Left ventricle myocardium inferior (tissue), 1 donor: ENCODE measurements at regions not wholly inside any gene's neighbourhood (a gene's known extent, or its start where the extent isn't known, plus 50 kb on each side); places are given as distances from the start of the nearest gene placed in this dataset.

Experiments used
- DNase-seq: peaks from one replicate; pipeline ENCODE4 v3.0.0-alpha.2; 2020
- H3K27ac ChIP-seq: fragments of 200-600 bp; replicated peaks from 2 replicates; pipeline ENCODE4 v1.8.0; 2021
- H3K27me3 ChIP-seq: fragments of 200-600 bp; 2 replicates; pipeline ENCODE4 v1.8.0; 2021; ENCODE audit warnings: low read depth
- H3K36me3 ChIP-seq: fragments of 200-600 bp; 2 replicates; pipeline ENCODE4 v1.8.0; 2021
- H3K4me1 ChIP-seq: fragments of 200-600 bp; 2 replicates; pipeline ENCODE4 v1.8.0; 2021
- H3K4me3 ChIP-seq: fragments of 200-600 bp; 2 replicates; pipeline ENCODE4 v1.8.0; 2021; ENCODE audit warnings: mild to moderate bottlenecking, moderate library complexity
- H3K9me3 ChIP-seq: fragments of 200-600 bp; replicated peaks from 2 replicates; pipeline ENCODE4 v1.8.0; 2021
- intact Hi-C: fragments of 100-400 bp; cut with micrococcal nuclease; formaldehyde crosslinking; loops from one replicate; pipeline ENCODE4 v1.11.0; 2022
- TF ChIP-seq, protein P1 (sequence below): fragments of 200-600 bp; IDR thresholded peaks from 2 replicates; pipeline ENCODE4 v1.8.0; 2021; ENCODE audit warnings: antibody characterized with exemption, mild to moderate bottlenecking, borderline replicate concordance
- donor health status: DM: no; HTN: yes; CAD: no; lungs with severe emphysema.

DNA sequence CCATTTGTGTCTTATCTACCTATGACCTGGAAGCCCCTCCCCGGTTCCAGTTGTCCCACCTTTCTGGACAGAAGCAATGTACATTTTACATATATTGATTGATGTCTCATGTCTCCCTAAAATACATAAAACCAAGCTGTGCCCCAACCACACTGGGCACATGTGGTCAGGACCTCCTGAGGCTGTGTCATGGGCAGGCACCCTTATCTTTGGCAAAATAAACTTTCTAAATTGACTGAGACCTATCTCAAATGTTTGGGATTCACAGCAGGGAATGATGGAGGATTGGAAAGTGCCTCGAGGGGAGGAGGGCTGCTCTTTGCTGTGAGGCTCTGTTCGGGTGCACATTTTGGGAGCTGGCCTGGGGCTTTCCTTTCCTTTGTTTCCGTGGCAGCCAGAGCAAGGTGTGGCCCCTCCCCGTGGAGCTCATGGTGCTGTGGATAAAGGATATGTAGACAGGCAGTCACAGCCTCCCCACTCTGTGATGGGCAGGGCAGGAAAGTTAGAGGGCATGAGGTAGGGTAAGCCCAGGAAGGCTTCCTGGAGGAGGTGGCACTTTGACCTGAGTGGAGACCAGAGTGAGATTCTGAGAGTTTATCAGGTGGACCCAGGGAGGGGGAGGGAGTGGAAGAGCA lies 615.6 kb downstream of the TBC1D22A start:
- Histone ChIP-seq H3K4me1 (no peaks in the 10 kb centered on the region), H3K36me3 (no peaks in the 10 kb centered on the region), H3K9me3 (no peaks in the 10 kb centered on the region), H3K27me3 (peaks cover 82% of the 10 kb centered on the region), H3K4me3 (no peak overlapping the region), H3K27ac (no peak overlapping the region)
- no peak for DNase-seq
- intact Hi-C loops = no loop called here
- TF ChIP-seq, protein P1, sequence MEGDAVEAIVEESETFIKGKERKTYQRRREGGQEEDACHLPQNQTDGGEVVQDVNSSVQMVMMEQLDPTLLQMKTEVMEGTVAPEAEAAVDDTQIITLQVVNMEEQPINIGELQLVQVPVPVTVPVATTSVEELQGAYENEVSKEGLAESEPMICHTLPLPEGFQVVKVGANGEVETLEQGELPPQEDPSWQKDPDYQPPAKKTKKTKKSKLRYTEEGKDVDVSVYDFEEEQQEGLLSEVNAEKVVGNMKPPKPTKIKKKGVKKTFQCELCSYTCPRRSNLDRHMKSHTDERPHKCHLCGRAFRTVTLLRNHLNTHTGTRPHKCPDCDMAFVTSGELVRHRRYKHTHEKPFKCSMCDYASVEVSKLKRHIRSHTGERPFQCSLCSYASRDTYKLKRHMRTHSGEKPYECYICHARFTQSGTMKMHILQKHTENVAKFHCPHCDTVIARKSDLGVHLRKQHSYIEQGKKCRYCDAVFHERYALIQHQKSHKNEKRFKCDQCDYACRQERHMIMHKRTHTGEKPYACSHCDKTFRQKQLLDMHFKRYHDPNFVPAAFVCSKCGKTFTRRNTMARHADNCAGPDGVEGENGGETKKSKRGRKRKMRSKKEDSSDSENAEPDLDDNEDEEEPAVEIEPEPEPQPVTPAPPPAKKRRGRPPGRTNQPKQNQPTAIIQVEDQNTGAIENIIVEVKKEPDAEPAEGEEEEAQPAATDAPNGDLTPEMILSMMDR = no peak

DNA sequence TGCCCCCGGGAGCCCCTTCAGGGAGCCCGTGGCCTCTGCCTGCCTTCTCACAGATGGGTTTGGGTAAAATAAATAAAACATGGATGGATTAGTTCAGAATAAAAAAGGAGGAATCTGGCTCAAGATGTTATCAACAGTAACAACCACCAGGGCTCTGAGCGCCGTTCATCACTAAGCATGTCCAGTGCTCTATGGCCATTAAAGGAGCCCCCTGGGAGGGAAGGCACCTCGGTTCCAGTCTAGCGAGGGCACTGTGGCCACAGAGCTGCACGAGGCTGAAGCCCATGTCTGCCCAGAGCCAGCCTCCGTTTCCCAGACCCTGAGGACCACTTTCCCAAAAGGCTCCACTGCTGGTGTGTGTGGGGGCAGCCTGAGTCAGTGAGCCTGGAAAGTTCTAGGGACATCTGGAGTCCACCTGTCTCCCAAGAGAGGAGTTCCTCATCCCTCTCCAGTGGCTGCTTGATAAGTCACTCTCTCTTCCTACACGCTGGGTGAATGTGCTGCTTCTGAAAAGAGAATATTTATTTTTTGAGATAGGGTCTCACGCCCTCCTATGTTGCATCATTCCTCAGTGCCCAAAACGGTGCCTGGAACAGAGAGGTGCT lies 614.6 kb downstream of the TBC1D22A start:
- Histone ChIP-seq H3K27me3 (peaks cover 82% of the 10 kb centered on the region), H3K4me3 (no peak overlapping the region), H3K9me3 (no peaks in the 10 kb centered on the region), H3K27ac (no peak overlapping the region), H3K36me3 (no peaks in the 10 kb centered on the region), H3K4me1 (no peaks in the 10 kb centered on the region)
- intact Hi-C loops = no loop called here
- TF ChIP-seq, protein P1 = no peak
- DNase-seq = no peak

- no peaks in the 10 kb centered on the region for H3K36me3 ChIP-seq
- H3K4me1 ChIP-seq = no peaks in the 10 kb centered on the region
- DNase-seq = no peak
- H3K4me3 ChIP-seq = no peak overlapping the region
- TF ChIP-seq, protein P1 = no peak
- H3K27me3 ChIP-seq = peaks cover 82% of the 10 kb centered on the region
- intact Hi-C loops = no loop called here
- no peak overlapping the region for H3K27ac ChIP-seq
- H3K9me3 ChIP-seq = no peaks in the 10 kb centered on the region
Observed at GRCh38 chr22:47376322-47376700, 613.9 kb downstream of the TBC1D22A start.

- Histone ChIP-seq H3K9me3 (no peaks in the 10 kb centered on the region), H3K27ac (no peak overlapping the region), H3K36me3 (no peaks in the 10 kb centered on the region), H3K4me1 (no peaks in the 10 kb centered on the region), H3K27me3 (peaks cover 85% of the 10 kb centered on the region), H3K4me3 (no peak overlapping the region)
- DNase-seq = no peak
- TF ChIP-seq, protein P1 = no peak
- intact Hi-C loops = no loop called here
Observed at GRCh38 chr22:47375621-47376321, 613.3 kb downstream of the TBC1D22A start.

DNA sequence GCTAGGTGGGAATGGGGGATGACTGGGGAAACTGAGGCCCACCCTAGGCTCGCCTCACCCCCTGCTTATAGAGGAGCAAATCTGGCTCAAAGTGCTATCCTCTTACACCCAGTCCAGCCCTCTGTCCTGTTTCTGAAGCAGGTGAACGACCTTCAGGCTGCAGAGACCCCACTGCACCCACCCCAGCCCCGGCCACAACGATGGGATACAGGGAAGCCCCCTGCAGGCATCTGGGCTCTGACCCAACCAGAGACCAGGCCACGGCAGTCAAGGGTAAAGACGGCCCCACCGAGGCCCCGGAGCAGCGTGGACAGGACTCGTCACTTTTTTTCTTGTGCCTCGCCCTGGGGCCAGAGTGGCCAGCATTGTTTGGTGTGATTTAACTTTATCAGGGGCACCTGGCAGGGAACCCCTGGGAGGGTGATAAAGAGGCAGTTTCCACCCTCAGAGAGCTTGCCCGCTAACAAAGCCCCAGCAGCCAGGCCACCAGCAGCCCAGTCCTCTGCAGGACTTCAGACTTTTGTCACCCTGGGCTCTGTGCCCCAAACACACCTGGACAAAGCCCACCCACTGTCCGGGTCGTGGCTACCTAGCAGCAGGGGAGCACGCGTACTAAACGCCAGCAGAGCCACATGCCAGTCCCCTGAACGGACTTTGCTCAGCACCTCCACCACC lies 612.6 kb downstream of the TBC1D22A start:
- H3K9me3 ChIP-seq = no peaks in the 10 kb centered on the region
- no peaks in the 10 kb centered on the region for H3K36me3 ChIP-seq
- H3K27me3 ChIP-seq = peaks cover 85% of the 10 kb centered on the region
- no peak for DNase-seq
- no peaks in the 10 kb centered on the region for H3K4me1 ChIP-seq
- no peak overlapping the region for H3K27ac ChIP-seq
- TF ChIP-seq, protein P1 = no peak
- no peak overlapping the region for H3K4me3 ChIP-seq
- intact Hi-C loops = no loop called here
